HG02623 (cell line): ENCODE measurements at regions not wholly inside any gene's neighbourhood (a gene's known extent, or its start where the extent isn't known, plus 50 kb on each side); places are given as distances from the start of the nearest gene placed in this dataset.
"Not testable (repeated sequence)": the region's sequence is repeated elsewhere in the genome, so short reads cannot be mapped to it uniquely, and the experiment has no call there.

ENCODE experiments used
- ATAC-seq: cut with Tn5 transposase; IDR thresholded peaks from one replicate; pipeline ENCODE4 v1.9.1; 2021; ENCODE audit warnings: moderate library complexity; ENCODE audit not compliant: unreplicated experiment

DNA sequence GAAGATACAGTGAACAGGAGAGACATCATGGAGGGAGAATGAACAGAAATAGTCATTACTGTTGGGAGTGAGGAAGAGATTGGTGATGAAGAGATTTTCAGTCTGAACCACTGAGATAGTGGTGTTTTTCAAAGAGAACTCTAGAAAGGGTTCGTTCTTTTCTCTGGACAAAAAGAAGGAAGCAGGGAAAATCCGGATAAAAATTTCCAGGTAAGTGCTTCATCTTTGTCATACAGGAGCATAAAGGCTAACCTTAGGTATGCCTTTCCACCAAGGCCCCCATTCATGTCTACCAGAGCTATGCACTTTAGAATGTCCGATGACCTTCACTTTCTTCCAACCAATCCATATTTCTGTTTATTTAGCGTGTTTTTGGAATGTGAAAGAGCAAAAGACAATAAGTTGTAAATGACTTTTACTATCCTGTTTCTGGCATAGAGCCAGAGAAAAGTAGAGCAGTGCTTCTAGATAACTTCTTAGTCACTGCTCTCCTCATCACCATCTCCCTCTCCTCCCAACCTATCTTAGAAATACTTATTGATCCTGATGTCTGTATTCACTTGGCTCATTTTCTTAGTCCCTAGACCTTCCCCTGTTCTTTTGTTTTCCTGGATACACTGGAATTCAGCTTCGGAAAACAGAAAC is 116.5 kb downstream of the TTC6 start:
- ATAC-seq: no peak

- not testable (repeated sequence) for ATAC-seq
These were observed 117.0 kb downstream of the TTC6 start for GRCh38 chr14:37712476-37712860.

DNA sequence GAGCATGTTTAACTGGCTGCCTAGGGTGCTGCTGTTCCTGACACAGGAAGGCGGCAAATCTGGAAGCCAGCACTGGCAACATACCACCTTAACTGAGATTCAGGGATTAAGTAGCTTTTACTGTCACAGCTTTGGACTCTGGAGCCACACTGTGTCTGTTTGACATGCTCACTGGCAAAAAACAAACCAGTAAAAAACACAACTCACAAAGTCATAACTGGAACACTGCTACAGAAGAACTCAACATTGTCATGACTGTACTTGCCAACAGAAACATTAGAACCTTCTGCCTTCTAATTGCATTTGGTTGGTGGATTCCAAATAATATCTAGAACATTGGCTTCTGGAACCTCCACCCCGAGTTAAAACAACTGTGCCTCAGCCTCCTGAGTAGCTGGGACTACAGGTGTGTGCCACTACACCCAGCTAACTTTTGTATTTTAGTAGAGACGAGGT is 117.6 kb downstream of the TTC6 start:
- no peak for ATAC-seq

DNA sequence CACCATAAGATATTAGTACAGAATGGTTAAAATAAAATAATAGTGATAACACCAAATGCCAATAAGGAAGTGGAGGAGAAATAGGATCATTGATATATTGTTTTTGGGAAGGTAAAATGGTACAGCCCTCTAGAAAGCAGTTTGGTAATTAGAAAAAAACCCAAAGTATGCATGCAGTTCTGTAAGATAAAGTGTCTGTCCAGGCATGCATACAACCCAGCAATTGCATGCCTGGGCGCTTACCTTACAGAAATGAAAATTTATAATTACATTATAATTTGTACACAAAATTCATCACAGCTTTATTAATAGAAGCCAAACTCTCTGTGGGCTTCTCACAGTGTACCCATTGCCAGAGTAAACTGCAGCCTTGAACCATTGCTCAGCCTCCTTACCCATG is 124.7 kb downstream of the TTC6 start:
- ATAC-seq: no peak

GRCh38 chr14:37721976-37722659 is 126.7 kb downstream of the TTC6 start:
- no peak for ATAC-seq

GRCh38 chr14:37723515-37723914 is 128.1 kb downstream of the TTC6 start:
- ATAC-seq: no peak

- no peak for ATAC-seq
These were observed 131.3 kb downstream of the TTC6 start for GRCh38 chr14:37726708-37727107.

DNA sequence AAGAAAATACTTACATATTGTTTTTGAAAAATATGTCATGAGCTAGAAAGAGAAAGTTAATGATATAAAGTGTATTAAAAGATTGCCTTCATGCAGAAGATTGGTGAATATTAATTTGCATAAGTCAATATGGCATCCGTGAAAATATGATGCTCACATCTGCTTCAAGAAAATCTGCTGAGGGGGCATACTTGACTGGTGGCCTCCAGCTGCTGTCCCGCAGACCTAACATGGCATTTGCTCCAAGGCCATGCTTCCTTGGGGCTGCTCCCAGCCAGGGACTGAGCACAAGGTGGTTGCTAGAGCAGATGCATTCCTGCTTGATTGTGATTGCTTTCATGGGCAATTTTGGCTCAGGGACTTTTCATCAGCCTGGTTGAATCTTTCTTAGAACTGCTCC is 133.8 kb downstream of the TTC6 start:
- ATAC-seq: no peak

GRCh38 chr14:37731094-37731493 is 135.7 kb downstream of the TTC6 start:
- no peak for ATAC-seq

DNA sequence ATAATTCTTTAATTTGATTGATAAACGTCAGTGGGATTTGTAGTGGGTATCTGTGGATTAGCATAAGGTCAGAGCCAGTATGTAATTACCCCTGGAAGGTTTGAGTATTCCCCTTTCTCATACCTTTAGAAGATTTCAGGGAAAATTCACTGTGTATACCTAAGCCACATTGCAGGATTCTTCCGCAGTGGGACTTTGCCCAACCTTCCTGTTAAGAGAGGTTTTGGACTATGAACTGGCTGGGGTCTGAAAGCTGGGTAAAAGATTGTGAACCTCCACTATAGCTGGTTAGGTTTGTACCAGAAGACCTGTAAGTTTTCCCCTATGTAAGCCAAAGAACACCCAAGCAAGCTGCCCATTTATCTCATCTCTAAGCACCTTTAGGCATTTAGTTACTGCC is 150.2 kb downstream of the TTC6 start:
- no peak for ATAC-seq

- no peak for ATAC-seq
These were observed 150.9 kb downstream of the TTC6 start for GRCh38 chr14:37746140-37746832.

DNA sequence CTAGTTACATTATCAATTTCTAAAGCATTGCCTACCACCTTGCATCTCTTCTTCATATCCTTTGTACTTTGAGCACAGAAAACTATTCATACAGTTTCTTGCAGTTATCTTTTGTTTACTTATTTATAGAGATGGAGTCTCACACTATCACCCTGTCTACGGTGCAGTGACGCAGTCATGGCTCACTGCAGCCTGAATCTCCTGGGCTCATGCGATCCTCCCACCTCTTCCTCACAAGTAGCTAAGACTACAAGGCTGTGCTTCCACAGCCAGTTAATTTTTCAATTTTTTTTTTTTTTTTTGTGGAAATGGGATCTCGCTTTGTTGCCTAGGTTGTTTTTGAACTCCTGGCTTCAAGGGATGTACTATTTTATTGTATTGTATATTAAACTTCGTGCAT is 158.0 kb downstream of the TTC6 start:
- ATAC-seq: no peak

GRCh38 chr14:37760275-37760674 is 164.8 kb downstream of the TTC6 start:
- not testable (repeated sequence) for ATAC-seq

- no peak for ATAC-seq
These were observed 167.8 kb downstream of the TTC6 start for GRCh38 chr14:37763266-37763665.

DNA sequence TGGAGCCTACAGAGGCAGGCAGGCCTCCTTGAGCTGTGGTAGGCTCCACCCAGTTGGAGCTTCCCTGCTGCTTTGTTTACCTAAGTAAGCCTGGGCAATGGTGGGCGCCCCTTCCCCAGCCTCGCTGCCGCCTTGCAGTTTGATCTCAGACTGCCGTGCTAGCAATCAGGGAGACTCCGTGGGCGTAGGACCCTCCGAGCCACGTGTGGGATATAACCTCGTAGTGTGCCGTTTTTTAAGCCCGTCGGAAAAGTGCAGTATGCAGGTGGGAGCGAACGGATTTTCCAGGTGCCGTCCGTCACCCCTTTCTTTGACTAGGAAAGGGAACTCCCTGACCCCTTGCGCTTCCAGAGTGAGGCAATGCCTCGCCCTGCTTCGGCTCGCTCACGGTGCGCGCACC is 176.9 kb downstream of the TTC6 start:
- not testable (repeated sequence) for ATAC-seq

DNA sequence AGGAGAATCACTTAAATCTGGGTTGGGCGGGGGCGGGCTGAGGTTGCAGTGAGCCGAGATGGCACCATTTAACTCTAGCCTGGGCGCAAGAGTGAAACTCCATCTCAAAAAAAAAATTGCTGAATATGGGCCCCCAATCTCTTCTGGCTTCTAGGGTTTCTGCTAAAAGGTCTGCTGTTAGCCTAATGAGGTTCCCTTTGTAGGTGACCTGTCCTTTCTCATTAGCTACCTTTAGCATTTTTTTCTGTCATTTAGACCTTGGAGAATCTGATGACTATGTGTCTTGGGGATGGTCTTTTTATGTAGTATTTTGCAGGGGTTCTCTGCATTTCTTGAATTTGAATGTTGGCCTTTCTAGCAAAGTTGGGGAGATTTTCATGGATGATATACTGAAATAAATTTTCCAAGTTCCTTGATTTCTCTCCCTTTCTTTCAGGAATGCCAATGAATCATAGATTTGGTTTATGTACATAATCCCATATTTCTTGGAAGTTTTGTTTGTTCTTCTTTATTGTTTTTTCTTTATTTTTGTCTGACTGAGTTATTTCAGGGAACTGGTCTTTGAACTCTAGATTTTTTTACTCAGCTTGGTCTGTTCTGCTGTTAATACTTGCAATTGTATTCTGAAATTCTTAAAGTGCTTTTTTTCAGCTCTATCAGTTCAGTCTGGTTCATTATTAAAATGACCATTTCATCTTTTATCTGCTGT is 181.5 kb downstream of the TTC6 start:
- ATAC-seq: no peak

GRCh38 chr14:37778135-37778943 is 182.9 kb downstream of the TTC6 start:
- ATAC-seq: no peak

GRCh38 chr14:37779480-37779879 is 184.1 kb downstream of the TTC6 start:
- no peak for ATAC-seq

- not testable (repeated sequence) for ATAC-seq
These were observed 185.3 kb downstream of the TTC6 start for GRCh38 chr14:37780731-37781130.

DNA sequence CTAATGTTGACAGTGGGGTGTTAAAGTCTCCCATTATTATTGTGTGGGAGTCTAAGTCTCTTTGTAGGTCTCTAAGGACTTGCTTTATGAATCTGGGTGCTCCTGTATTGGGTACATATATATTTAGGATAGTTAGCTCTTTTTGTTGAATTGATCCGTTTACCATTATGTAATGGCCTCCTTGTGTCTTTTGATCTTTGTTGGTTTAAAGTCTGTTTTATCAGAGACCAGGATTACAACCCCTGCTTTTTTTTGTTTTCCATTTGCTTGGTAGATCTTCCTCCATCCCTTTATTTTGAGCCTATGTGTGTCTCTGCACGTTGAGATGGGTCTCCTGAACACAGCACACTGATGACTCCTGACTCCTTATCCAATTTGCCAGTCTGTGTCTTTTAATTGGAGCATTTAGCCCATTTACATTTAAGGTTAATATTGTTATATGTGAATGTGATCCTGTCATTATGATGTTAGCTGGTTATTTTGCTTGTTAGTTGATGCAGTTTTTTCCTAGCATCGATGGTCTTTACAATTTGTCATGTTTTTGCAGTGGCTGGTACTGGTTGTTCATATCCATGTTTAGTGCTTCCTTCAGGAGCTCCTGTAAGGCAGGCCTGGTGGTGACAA is 188.9 kb downstream of the TTC6 start:
- not testable (repeated sequence) for ATAC-seq
